ENCODE measurements at regions not wholly inside any gene's neighbourhood (a gene's known extent, or its start where the extent isn't known, plus 50 kb on each side); places are given as distances from the start of the nearest gene placed in this dataset.

DNA sequence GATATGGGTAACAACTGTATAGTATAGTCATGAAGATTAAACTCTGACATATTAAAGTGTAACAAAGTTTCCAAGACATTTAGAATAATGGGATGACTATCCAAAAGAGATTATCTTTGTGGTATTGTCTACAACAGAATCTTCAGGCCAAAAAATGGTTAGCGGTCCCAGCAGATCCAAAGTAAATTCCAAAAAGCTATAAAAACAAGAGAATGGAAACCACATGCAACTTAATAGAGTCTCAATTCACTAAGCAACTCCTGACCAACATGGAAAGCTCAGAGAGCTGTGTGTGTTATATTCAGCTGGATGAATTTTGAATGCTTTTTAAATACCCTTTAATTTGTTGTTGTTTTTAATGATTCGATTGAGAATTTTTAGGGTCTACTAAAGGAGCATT lies 688.2 kb downstream of the CETN3 start:
- no peak overlapping the region for H3K4me3 ChIP-seq
- WGBS, 2 donors (ENCODE audit: low coverage in 1 of 2) = 87 to 89% methylated on average over 2 of the region's 2 CpGs

DNA sequence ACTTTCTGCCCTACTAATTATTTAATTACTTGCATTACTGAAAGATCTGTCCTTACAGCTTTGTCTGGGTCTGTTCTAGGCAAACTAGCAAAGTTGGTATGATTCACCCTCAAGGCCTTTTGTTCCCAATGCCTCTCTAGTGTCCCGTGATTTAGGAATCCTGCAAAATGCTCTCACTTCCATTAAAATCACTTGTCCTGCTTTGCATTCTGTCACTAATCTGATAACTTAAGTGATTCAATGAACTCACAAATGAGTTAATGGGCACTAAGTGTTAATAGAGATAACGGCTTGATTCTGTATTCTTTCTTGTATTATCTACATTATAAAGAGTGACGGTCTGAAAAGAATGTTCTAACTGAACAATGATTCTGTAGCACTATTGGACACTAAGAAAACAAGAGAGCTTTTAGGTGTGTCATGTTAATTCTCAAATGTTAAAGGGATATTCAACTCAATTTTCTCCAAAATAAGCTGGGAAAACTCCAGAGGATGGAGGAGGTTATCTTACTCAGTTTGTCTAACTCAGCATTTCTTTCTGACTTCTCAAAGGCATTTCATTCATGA lies 697.3 kb downstream of the CETN3 start:
- WGBS, 2 donors (ENCODE audit: low coverage in 1 of 2) = 74 to 93% methylated on average over 2 to 3 of the region's 3 CpGs
- intact Hi-C loops (cut with DNase I; ENCODE audit: low total_unique reads) (no loop called here), in situ Hi-C loops (cut with MboI; ENCODE audit: low pct_ligation_motif_present in 1 of 4, low pct_unique_long_range_greater_than_20kb in 1 of 4, low sequenced_read_pairs in 3 of 4) (no loop called here)
- no peaks in the 10 kb centered on the region for H3K27me3 ChIP-seq
- no peaks in the 10 kb centered on the region for H3K36me3 ChIP-seq
- no peaks in the 10 kb centered on the region for H3K9me3 ChIP-seq
- H3K4me3 ChIP-seq = no peak overlapping the region
- TF ChIP-seq, protein P1, sequence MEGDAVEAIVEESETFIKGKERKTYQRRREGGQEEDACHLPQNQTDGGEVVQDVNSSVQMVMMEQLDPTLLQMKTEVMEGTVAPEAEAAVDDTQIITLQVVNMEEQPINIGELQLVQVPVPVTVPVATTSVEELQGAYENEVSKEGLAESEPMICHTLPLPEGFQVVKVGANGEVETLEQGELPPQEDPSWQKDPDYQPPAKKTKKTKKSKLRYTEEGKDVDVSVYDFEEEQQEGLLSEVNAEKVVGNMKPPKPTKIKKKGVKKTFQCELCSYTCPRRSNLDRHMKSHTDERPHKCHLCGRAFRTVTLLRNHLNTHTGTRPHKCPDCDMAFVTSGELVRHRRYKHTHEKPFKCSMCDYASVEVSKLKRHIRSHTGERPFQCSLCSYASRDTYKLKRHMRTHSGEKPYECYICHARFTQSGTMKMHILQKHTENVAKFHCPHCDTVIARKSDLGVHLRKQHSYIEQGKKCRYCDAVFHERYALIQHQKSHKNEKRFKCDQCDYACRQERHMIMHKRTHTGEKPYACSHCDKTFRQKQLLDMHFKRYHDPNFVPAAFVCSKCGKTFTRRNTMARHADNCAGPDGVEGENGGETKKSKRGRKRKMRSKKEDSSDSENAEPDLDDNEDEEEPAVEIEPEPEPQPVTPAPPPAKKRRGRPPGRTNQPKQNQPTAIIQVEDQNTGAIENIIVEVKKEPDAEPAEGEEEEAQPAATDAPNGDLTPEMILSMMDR (IDR thresholded peaks at IDR 0.05) = no peak
- TF ChIP-seq EP300 (IDR thresholded peaks at IDR 0.05; ENCODE audit: low read depth) = no peak
- no peak for TF ChIP-seq POLR2AphosphoS5 (IDR thresholded peaks at IDR 0.05)
- TF ChIP-seq POLR2A (IDR thresholded peaks at IDR 0.05) = no peak
- no peaks in the 10 kb centered on the region for H3K4me1 ChIP-seq
- H3K27ac ChIP-seq = no peak overlapping the region
- no peak for DNase-seq

More for the DNA sequence above, 688.2 kb downstream of the CETN3 start:
- intact Hi-C loops (cut with DNase I; ENCODE audit: low total_unique reads) (no loop called here), in situ Hi-C loops (cut with MboI; ENCODE audit: low pct_ligation_motif_present in 1 of 4, low pct_unique_long_range_greater_than_20kb in 1 of 4, low sequenced_read_pairs in 3 of 4) (no loop called here)
- no peak for TF ChIP-seq POLR2A (IDR thresholded peaks at IDR 0.05)
- TF ChIP-seq POLR2AphosphoS5 (IDR thresholded peaks at IDR 0.05) = no peak
- TF ChIP-seq, protein P1 (IDR thresholded peaks at IDR 0.05) = no peak
- TF ChIP-seq EP300 (IDR thresholded peaks at IDR 0.05; ENCODE audit: low read depth) = no peak
- DNase-seq = no peak
- Histone ChIP-seq H3K4me1 (no peaks in the 10 kb centered on the region), H3K27me3 (no peaks in the 10 kb centered on the region), H3K36me3 (no peaks in the 10 kb centered on the region), H3K27ac (no peak overlapping the region), H3K9me3 (no peaks in the 10 kb centered on the region)

DNA sequence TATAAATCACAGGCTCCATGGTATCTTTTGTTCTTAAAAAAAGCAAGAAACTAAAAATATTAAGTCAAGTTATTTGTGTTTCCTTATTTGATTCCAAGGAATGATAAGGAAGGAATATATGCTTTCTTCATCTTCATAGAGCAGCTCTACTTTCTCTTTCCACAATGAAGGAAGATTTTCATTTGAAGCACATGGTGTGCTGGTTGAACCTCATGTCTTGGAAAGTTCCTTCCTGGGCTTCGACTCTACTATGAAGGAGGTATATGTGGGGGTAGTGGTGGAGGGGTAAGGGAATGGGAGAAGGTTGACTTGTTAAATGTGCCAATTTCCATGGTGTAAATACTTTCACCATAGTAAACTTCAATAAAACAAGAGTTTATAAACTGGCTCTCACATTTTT lies 698.0 kb downstream of the CETN3 start:
- TF ChIP-seq, protein P1 (IDR thresholded peaks at IDR 0.05) = no peak
- no peak for TF ChIP-seq POLR2AphosphoS5 (IDR thresholded peaks at IDR 0.05)
- no peak for TF ChIP-seq POLR2A (IDR thresholded peaks at IDR 0.05)
- TF ChIP-seq EP300 (IDR thresholded peaks at IDR 0.05; ENCODE audit: low read depth) = no peak
- Histone ChIP-seq H3K4me3 (no peak overlapping the region), H3K4me1 (no peaks in the 10 kb centered on the region), H3K27me3 (no peaks in the 10 kb centered on the region), H3K27ac (no peak overlapping the region), H3K9me3 (no peaks in the 10 kb centered on the region), H3K36me3 (no peaks in the 10 kb centered on the region)
- intact Hi-C loops (cut with DNase I; ENCODE audit: low total_unique reads) (no loop called here), in situ Hi-C loops (cut with MboI; ENCODE audit: low pct_ligation_motif_present in 1 of 4, low pct_unique_long_range_greater_than_20kb in 1 of 4, low sequenced_read_pairs in 3 of 4) (no loop called here)
- DNase-seq = no peak
- 80 to 84% methylated on average over 1 of the region's 1 CpG for WGBS, 2 donors (ENCODE audit: low coverage in 1 of 2)

DNA sequence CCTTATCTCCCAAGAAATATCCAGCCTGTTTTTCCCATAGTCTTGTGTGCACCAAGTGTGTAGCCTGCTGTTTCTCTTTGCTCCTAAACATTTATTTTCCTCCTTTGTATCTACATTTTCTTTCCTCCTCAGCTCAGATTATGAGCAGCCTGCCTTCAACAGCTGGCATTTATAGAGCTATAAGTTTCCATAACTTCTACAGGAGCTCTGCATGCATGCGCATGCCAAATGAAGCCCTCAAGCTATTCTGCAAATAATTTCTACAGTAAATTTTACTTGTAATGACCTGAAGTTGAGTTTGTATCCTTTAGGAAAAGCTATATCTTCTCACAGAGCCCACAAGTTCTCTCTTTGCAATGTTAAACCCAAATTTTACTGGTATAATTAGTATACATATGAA lies 699.5 kb downstream of the CETN3 start:
- DNase-seq = no peak
- in situ Hi-C loops (cut with MboI; ENCODE audit: low pct_ligation_motif_present in 1 of 4, low pct_unique_long_range_greater_than_20kb in 1 of 4, low sequenced_read_pairs in 3 of 4) = no loop called here
- Histone ChIP-seq H3K27me3 (no peaks in the 10 kb centered on the region), H3K4me1 (no peaks in the 10 kb centered on the region), H3K36me3 (no peaks in the 10 kb centered on the region), H3K4me3 (no peak overlapping the region), H3K27ac (no peak overlapping the region), H3K9me3 (no peaks in the 10 kb centered on the region)
- TF ChIP-seq POLR2AphosphoS5 (IDR thresholded peaks at IDR 0.05) (no peak), EP300 (IDR thresholded peaks at IDR 0.05; ENCODE audit: low read depth) (no peak), POLR2A (IDR thresholded peaks at IDR 0.05) (no peak)
- TF ChIP-seq, protein P1 (IDR thresholded peaks at IDR 0.05) = no peak
- intact Hi-C loops (cut with DNase I; ENCODE audit: low total_unique reads) = no loop called here
- 88 to 91% methylated on average over 1 of the region's 1 CpG for WGBS, 2 donors (ENCODE audit: low coverage in 1 of 2)
